ENCODE measurements at regions not wholly inside any gene's neighbourhood (a gene's known extent, or its start where the extent isn't known, plus 50 kb on each side); places are given as distances from the start of the nearest gene placed in this dataset.

GRCh38 chr2:116061023-116061422 lies 1618.6 kb downstream of the DPP10 start:
- H3K79me2 ChIP-seq (ENCODE audit: control insufficient read depth, insufficient read depth, low read length) = no peaks in the 10 kb centered on the region

GRCh38 chr2:116073731-116074130 lies 1631.3 kb downstream of the DPP10 start:
- no peaks in the 10 kb centered on the region for H3K4me1 ChIP-seq (ENCODE audit: control insufficient read depth, extremely low read depth, insufficient read depth, low read length)

More at GRCh38 chr2:116061023-116061422, 1618.6 kb downstream of the DPP10 start:
- dilution Hi-C loops (cut with MboI; ENCODE audit: extremely low pct_ligation_motif_present, low sequenced_read_pairs) = no loop called here
- Histone ChIP-seq H3K4me2 (ENCODE audit: control insufficient read depth, extremely low read depth, insufficient read depth, low read depth, low read length) (no peak overlapping the region), H4K20me1 (ENCODE audit: control insufficient read depth, extremely low read depth, insufficient read depth, low read length) (no peaks in the 10 kb centered on the region), H3K9me1 (ENCODE audit: control insufficient read depth, extremely low read depth, insufficient read depth, low read length) (no peaks in the 10 kb centered on the region), H3K27me3 (ENCODE audit: control insufficient read depth, extremely low read depth, insufficient read depth, low read length) (no peaks in the 10 kb centered on the region), H3K9ac (ENCODE audit: control insufficient read depth, extremely low read depth, insufficient read depth, low read length) (no peak overlapping the region), H3K4me3 (ENCODE audit: control insufficient read depth in 2 of 3, extremely low read depth in 1 of 3, insufficient read depth in 2 of 3, low read depth in 1 of 3, low read length in 3 of 3) (no peak overlapping the region), H3K9me3 (ENCODE audit: control insufficient read depth, low read depth, low read length) (peaks cover 2% of the 10 kb centered on the region), H3K36me3 (ENCODE audit: control insufficient read depth in 2 of 2, extremely low read depth in 1 of 2, insufficient read depth in 2 of 2, low read length in 2 of 2) (no peaks in the 10 kb centered on the region), H3K27ac (ENCODE audit: control insufficient read depth, insufficient read depth, low read length) (no peak overlapping the region), H3K4me1 (ENCODE audit: control insufficient read depth, extremely low read depth, insufficient read depth, low read length) (no peaks in the 10 kb centered on the region), H2AFZ (ENCODE audit: control insufficient read depth, low read length) (no peak overlapping the region)
- FAIRE-seq (no peak), DNase-seq (ENCODE audit: low read depth, low spot score) (no peak)
- no peak for TF ChIP-seq EZH2 (IDR thresholded peaks at IDR 0.05; ENCODE audit: low read length)
- no peak for TF ChIP-seq CTCF (optimal IDR thresholded peaks at IDR 0.05 in 1 of 3, IDR thresholded peaks at IDR 0.05 in 1 of 3, conservative IDR thresholded peaks at IDR 0.05 in 1 of 3; ENCODE audit: extremely low read depth in 1 of 3, insufficient read depth in 2 of 3, low read length in 3 of 3)

More at GRCh38 chr2:116073731-116074130, 1631.3 kb downstream of the DPP10 start:
- Histone ChIP-seq H3K9ac (ENCODE audit: control insufficient read depth, extremely low read depth, insufficient read depth, low read length) (no peak overlapping the region), H3K9me3 (ENCODE audit: control insufficient read depth, low read depth, low read length) (no peaks in the 10 kb centered on the region), H3K4me3 (ENCODE audit: control insufficient read depth in 2 of 3, extremely low read depth in 1 of 3, insufficient read depth in 2 of 3, low read depth in 1 of 3, low read length in 3 of 3) (no peak overlapping the region), H3K4me2 (ENCODE audit: control insufficient read depth, extremely low read depth, insufficient read depth, low read depth, low read length) (no peak overlapping the region), H3K27ac (ENCODE audit: control insufficient read depth, insufficient read depth, low read length) (no peak overlapping the region), H3K79me2 (ENCODE audit: control insufficient read depth, insufficient read depth, low read length) (no peaks in the 10 kb centered on the region), H2AFZ (ENCODE audit: control insufficient read depth, low read length) (no peak overlapping the region), H3K27me3 (ENCODE audit: control insufficient read depth, extremely low read depth, insufficient read depth, low read length) (no peaks in the 10 kb centered on the region), H3K36me3 (ENCODE audit: control insufficient read depth in 2 of 2, extremely low read depth in 1 of 2, insufficient read depth in 2 of 2, low read length in 2 of 2) (no peaks in the 10 kb centered on the region), H4K20me1 (ENCODE audit: control insufficient read depth, extremely low read depth, insufficient read depth, low read length) (no peaks in the 10 kb centered on the region), H3K9me1 (ENCODE audit: control insufficient read depth, extremely low read depth, insufficient read depth, low read length) (no peaks in the 10 kb centered on the region)
- FAIRE-seq (no peak), DNase-seq (ENCODE audit: low read depth, low spot score) (no peak)
- no peak for TF ChIP-seq CTCF (optimal IDR thresholded peaks at IDR 0.05 in 1 of 3, IDR thresholded peaks at IDR 0.05 in 1 of 3, conservative IDR thresholded peaks at IDR 0.05 in 1 of 3; ENCODE audit: extremely low read depth in 1 of 3, insufficient read depth in 2 of 3, low read length in 3 of 3)
- no peak for TF ChIP-seq EZH2 (IDR thresholded peaks at IDR 0.05; ENCODE audit: low read length)
- dilution Hi-C loops (cut with MboI; ENCODE audit: extremely low pct_ligation_motif_present, low sequenced_read_pairs) = no loop called here
